ENCODE measurements at regions not wholly inside any gene's neighbourhood (a gene's known extent, or its start where the extent isn't known, plus 50 kb on each side); places are given as distances from the start of the nearest gene placed in this dataset.

DNA sequence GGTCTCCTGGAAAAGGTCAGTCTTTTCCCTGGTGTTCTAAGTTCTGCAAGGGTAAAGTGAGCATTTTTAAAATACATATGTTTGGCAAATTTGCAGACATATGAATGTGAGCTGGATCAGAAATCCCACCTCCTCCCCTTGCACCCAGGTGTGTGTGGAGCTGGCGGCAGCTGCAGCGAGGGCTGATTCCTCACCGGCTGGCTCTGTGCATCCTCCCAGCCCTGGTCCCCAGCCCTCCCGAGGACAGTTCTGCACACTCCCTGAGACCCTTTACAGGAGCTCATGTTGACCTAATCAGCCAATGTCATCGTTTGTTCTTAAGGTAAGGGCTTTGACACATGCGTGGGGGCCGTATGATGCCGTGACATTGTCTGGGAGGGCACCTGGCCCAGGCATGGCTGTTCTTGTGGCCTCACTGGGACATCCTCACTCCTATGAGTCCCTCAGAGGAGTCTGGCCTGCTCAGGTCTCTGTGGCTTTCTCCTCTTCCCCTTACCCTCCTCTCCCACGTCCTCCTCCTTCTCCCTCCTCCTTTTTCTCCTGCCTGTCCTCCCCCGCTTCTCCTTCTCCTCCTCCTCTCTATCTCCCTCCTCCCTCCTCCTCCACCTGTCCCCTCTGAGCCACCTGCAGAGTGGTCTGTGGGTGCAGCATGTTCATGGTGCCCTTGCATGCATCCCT is 289.2 kb upstream of the SFSWAP start:
- TF ChIP-seq, protein P1, sequence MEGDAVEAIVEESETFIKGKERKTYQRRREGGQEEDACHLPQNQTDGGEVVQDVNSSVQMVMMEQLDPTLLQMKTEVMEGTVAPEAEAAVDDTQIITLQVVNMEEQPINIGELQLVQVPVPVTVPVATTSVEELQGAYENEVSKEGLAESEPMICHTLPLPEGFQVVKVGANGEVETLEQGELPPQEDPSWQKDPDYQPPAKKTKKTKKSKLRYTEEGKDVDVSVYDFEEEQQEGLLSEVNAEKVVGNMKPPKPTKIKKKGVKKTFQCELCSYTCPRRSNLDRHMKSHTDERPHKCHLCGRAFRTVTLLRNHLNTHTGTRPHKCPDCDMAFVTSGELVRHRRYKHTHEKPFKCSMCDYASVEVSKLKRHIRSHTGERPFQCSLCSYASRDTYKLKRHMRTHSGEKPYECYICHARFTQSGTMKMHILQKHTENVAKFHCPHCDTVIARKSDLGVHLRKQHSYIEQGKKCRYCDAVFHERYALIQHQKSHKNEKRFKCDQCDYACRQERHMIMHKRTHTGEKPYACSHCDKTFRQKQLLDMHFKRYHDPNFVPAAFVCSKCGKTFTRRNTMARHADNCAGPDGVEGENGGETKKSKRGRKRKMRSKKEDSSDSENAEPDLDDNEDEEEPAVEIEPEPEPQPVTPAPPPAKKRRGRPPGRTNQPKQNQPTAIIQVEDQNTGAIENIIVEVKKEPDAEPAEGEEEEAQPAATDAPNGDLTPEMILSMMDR (IDR thresholded peaks at IDR 0.05; ENCODE audit: low read depth, low read length) = no peak
- TF ChIP-seq POLR2A (IDR thresholded peaks at IDR 0.05; ENCODE audit: extremely low read depth, insufficient read length) (no peak), MYC (IDR thresholded peaks at IDR 0.05; ENCODE audit: low read depth, low read length) (no peak)
- TF ChIP-seq, protein P2, sequence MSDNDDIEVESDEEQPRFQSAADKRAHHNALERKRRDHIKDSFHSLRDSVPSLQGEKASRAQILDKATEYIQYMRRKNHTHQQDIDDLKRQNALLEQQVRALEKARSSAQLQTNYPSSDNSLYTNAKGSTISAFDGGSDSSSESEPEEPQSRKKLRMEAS (IDR thresholded peaks at IDR 0.05; ENCODE audit: low read depth, low read length) = no peak

Data from NB4 (cell line).